OCI-LY7 (cell line): ENCODE measurements at regions not wholly inside any gene's neighbourhood (a gene's known extent, or its start where the extent isn't known, plus 50 kb on each side); places are given as distances from the start of the nearest gene placed in this dataset.

Experiments used
- BruUV-seq: library from RNA; stranded (reverse); fragments of 400-500 nt; replicated peaks from 2 replicates; lab custom pipeline; 2021; lab: Mats Ljungman, UMichigan
- CTCF ChIA-PET: fragments of 300-600 bp; sonication (Branson Sonifier 250); formaldehyde crosslinking; loops from one replicate; lab custom pipeline; 2022; ENCODE audit warnings: antibody characterized with exemption; ENCODE audit not compliant: unreplicated experiment; lab: Charles Lee
- POLR2A ChIA-PET: fragments of 300-600 bp; sonication (Branson Sonifier 250); formaldehyde crosslinking; loops from one replicate; lab custom pipeline; 2022; ENCODE audit warnings: antibody characterized with exemption; lab: Charles Lee
- DNase-seq: peaks from one replicate; pipeline ENCODE4 v3.0.0-alpha.2; 2015; ENCODE audit warnings: low spot score
- H2AFZ ChIP-seq: fragments of 200-600 bp; sonication (generic), shearing (Covaris generic); 2 replicates; pipeline ENCODE4 v1.6.1; 2014; ENCODE audit warnings: mild to moderate bottlenecking, antibody characterized with exemption, low read length, moderate library complexity
- H3K27ac ChIP-seq: fragments of 200-600 bp; sonication (generic); 2 replicates; pipeline ENCODE4 v1.5.1; 2014; ENCODE audit warnings: mixed run types, low read depth, mild to moderate bottlenecking, moderate library complexity, low read length, inconsistent platforms; ENCODE audit not compliant: poor library complexity, severe bottlenecking
- H3K36me3 ChIP-seq: fragments of 200-600 bp; sonication (generic); 2 replicates; pipeline ENCODE4 v1.6.1; 2014; ENCODE audit warnings: mild to moderate bottlenecking, antibody characterized with exemption, low read length, moderate library complexity, mixed read lengths; ENCODE audit not compliant: insufficient read depth
- H3K4me1 ChIP-seq: fragments of 200-600 bp; sonication (generic); 2 replicates; pipeline ENCODE4 v1.5.1; 2014; ENCODE audit warnings: mild to moderate bottlenecking, low read length; ENCODE audit not compliant: insufficient read depth, poor library complexity, severe bottlenecking
- H3K4me2 ChIP-seq: fragments of 200-600 bp; sonication (generic); 2 replicates; pipeline ENCODE4 v1.6.1; 2014; ENCODE audit warnings: mild to moderate bottlenecking, low read length
- H3K4me3 ChIP-seq: fragments of 200-600 bp; sonication (generic); 2 replicates; pipeline ENCODE4 v1.5.1; 2014; ENCODE audit warnings: mild to moderate bottlenecking, low read depth, low read length; ENCODE audit not compliant: poor library complexity, severe bottlenecking
- H3K79me2 ChIP-seq: fragments of 200-600 bp; sonication (generic); 2 replicates; pipeline ENCODE4 v1.6.1; 2016; ENCODE audit warnings: low read depth, mild to moderate bottlenecking, low read length, moderate library complexity, mixed read lengths; ENCODE audit not compliant: insufficient read depth
- H3K9me2 ChIP-seq: fragments of 200-600 bp; sonication (generic); 2 replicates; pipeline ENCODE4 v1.6.1; 2016; ENCODE audit warnings: mild to moderate bottlenecking, low read length, mixed read lengths; ENCODE audit not compliant: insufficient read depth
- H3K9me3 ChIP-seq: fragments of 200-600 bp; sonication (generic); 2 replicates; pipeline ENCODE4 v1.6.1; 2014; ENCODE audit warnings: mild to moderate bottlenecking, mixed run types, low read length, mixed read lengths
- H4K20me1 ChIP-seq: fragments of 200-600 bp; sonication (generic); 2 replicates; pipeline ENCODE4 v1.6.1; 2014; ENCODE audit warnings: mild to moderate bottlenecking, antibody characterized with exemption, low read length, moderate library complexity, mixed read lengths; ENCODE audit not compliant: insufficient read depth
- EZH2phosphoT487 ChIP-seq: fragments of 200-600 bp; sonication (generic); IDR thresholded peaks from 2 replicates; pipeline ENCODE4 v1.6.1; 2018; ENCODE audit warnings: low read depth, borderline replicate concordance, mild to moderate bottlenecking, mixed run types, antibody characterized with exemption, low read length, moderate library complexity, mixed read lengths
- intact Hi-C: fragments of 100-400 bp; cut with micrococcal nuclease; formaldehyde crosslinking; loops from one replicate; pipeline ENCODE4 v1.10.0; 2022; ENCODE audit not compliant: unreplicated experiment
- TF ChIP-seq, protein P1 (sequence below): fragments of 200-600 bp; sonication (generic); conservative IDR thresholded peaks from 2 replicates; pipeline ENCODE4 v1.5.1; 2014; ENCODE audit warnings: mild to moderate bottlenecking, antibody characterized with exemption, low read length, moderate library complexity, mixed read lengths

DNA sequence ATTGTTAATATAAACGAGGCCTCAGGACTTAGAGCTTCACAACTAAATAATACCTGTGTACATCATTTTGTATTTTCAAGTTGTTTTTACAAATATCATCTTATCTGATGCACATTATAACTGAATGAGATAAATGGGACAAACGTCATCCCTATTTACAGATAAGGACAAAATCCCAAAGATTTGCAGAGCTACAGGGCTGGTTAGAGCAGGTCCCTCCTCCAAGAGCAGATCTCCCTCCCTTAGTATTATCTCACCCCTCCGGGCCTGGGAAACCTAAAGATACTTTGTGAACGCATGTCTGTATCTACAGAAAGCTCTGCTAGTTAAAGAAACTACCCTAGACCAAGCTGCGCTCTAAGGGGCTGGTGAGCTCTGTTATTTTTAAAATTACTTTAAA lies 130.4 kb upstream of the PROKR2 start:
- no TSS peak for BruUV-seq
- Histone ChIP-seq H3K79me2 (no peaks in the 10 kb centered on the region), H3K27ac (no peak overlapping the region), H2AFZ (no peak overlapping the region), H3K9me3 (no peaks in the 10 kb centered on the region), H3K4me3 (no peak overlapping the region), H3K36me3 (no peaks in the 10 kb centered on the region), H3K4me1 (no peaks in the 10 kb centered on the region), H3K4me2 (no peak overlapping the region), H4K20me1 (no peaks in the 10 kb centered on the region), H3K9me2 (no peaks in the 10 kb centered on the region)
- ChIA-PET CTCF (no interaction called here), POLR2A (interaction anchor here (0.7 kb wide), 2 partner anchors 22 to 118 kb away, joined by 3 read pairs; no protein-coding TSS in a partner anchor)
- no peak for DNase-seq
- intact Hi-C loops, result loop anchor here (5.0 kb wide), 1 partner anchor 320 kb away; the partner anchor contains the start of gene CDS2
- TF ChIP-seq, protein P1, sequence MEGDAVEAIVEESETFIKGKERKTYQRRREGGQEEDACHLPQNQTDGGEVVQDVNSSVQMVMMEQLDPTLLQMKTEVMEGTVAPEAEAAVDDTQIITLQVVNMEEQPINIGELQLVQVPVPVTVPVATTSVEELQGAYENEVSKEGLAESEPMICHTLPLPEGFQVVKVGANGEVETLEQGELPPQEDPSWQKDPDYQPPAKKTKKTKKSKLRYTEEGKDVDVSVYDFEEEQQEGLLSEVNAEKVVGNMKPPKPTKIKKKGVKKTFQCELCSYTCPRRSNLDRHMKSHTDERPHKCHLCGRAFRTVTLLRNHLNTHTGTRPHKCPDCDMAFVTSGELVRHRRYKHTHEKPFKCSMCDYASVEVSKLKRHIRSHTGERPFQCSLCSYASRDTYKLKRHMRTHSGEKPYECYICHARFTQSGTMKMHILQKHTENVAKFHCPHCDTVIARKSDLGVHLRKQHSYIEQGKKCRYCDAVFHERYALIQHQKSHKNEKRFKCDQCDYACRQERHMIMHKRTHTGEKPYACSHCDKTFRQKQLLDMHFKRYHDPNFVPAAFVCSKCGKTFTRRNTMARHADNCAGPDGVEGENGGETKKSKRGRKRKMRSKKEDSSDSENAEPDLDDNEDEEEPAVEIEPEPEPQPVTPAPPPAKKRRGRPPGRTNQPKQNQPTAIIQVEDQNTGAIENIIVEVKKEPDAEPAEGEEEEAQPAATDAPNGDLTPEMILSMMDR, result no peak
- TF ChIP-seq EZH2phosphoT487, result no peak

DNA sequence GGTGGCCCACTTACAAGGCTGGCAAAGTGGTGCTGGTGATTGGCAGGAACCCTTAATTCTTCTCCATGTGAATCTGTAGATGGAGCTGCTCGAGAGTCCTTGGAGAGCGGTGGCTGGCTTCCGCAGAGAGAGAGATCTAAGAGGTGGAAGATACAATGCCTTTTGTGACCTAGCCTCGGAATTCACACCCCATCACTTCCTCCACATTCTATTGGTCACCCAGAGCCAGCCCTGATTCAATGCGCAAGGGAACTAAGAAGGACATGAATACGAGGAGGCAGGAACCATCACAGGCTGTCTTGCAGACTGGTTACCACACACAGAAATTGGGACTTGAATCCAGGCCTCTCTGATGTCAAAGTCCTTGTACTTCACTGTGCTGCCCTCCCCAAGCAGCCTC lies 128.9 kb upstream of the PROKR2 start:
- POLR2A ChIA-PET, result no interaction called here
- BruUV-seq, result no TSS peak
- intact Hi-C loops, result loop anchor here (5.0 kb wide), 1 partner anchor 318 kb away; the partner anchor contains the start of gene CDS2

DNA sequence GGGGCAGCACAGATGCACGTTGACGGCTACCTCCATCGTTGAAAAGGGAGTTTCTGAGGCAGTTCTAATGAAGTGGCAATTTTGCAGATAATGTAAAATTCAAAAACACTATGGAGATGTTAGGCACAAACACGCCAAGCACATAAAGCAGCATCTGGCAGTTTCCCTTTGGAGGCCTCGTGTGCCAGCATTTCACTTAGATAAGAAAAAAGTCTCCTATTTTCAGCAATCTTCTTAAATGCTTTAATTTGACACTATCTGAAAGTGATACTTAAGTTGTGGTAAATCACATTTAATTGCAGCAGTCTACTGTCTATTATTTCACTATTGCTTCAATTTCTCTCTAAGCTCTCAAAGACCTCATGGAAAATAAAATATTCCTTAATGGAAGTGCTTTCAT lies 125.3 kb upstream of the PROKR2 start:
- Histone ChIP-seq H3K79me2 (no peaks in the 10 kb centered on the region), H3K4me3 (no peak overlapping the region), H4K20me1 (no peaks in the 10 kb centered on the region), H3K36me3 (no peaks in the 10 kb centered on the region), H3K9me2 (no peaks in the 10 kb centered on the region), H3K4me2 (no peak overlapping the region), H3K4me1 (no peaks in the 10 kb centered on the region), H2AFZ (no peak overlapping the region), H3K9me3 (no peaks in the 10 kb centered on the region), H3K27ac (no peak overlapping the region)
- ChIA-PET CTCF (no interaction called here), POLR2A (no interaction called here)
- no peak for TF ChIP-seq EZH2phosphoT487
- TF ChIP-seq, protein P1, result no peak
- intact Hi-C loops, result no loop called here
- no peak for DNase-seq
- no TSS peak for BruUV-seq

More for the DNA sequence above, 128.9 kb upstream of the PROKR2 start:
- no peak overlapping the region for H3K4me3 ChIP-seq
- no peak overlapping the region for H3K27ac ChIP-seq
- H2AFZ ChIP-seq, result no peak overlapping the region
- CTCF ChIA-PET, result no interaction called here
- no peaks in the 10 kb centered on the region for H4K20me1 ChIP-seq
- no peaks in the 10 kb centered on the region for H3K79me2 ChIP-seq
- H3K9me3 ChIP-seq, result no peaks in the 10 kb centered on the region
- no peak for TF ChIP-seq EZH2phosphoT487
- TF ChIP-seq, protein P1, result no peak
- H3K4me1 ChIP-seq, result no peaks in the 10 kb centered on the region
- H3K4me2 ChIP-seq, result no peak overlapping the region
- H3K36me3 ChIP-seq, result no peaks in the 10 kb centered on the region
- H3K9me2 ChIP-seq, result no peaks in the 10 kb centered on the region
- no peak for DNase-seq
